Smooth muscle cell (in vitro differentiated cells): ENCODE measurements at regions not wholly inside any gene's neighbourhood (a gene's known extent, or its start where the extent isn't known, plus 50 kb on each side); places are given as distances from the start of the nearest gene placed in this dataset.
A peak's percentile ranks its signal among the peaks of the same experiment; 100 is the strongest.

Experiments used
- DNase-seq: peaks from one replicate; lab custom pipeline; 2025; ENCODE audit not compliant: unreplicated experiment; lab: John Stamatoyannopoulos, UW
- H2AFZ ChIP-seq: fragments of 200-600 bp; sonication (generic); 2 replicates; pipeline ENCODE4 v1.6.0; 2016; ENCODE audit warnings: antibody characterized with exemption, low read depth, mild to moderate bottlenecking
- H3F3A ChIP-seq: fragments of 200-600 bp; sonication (generic); 2 replicates; pipeline ENCODE4 v1.6.0; 2017; ENCODE audit warnings: antibody characterized with exemption, low read depth
- H3K27ac ChIP-seq: fragments of 200-600 bp; sonication (generic); 2 replicates; pipeline ENCODE4 v1.5.1; 2016; ENCODE audit warnings: low read depth, mild to moderate bottlenecking
- H3K27me3 ChIP-seq: fragments of 200-600 bp; sonication (generic); 2 replicates; pipeline ENCODE4 v1.6.1; 2016; ENCODE audit warnings: low read depth, mild to moderate bottlenecking
- H3K36me3 ChIP-seq: fragments of 200-600 bp; sonication (generic); 2 replicates; pipeline ENCODE4 v1.5.1; 2016; ENCODE audit warnings: low read depth
- H3K4me1 ChIP-seq: fragments of 200-600 bp; sonication (generic); 2 replicates; pipeline ENCODE4 v1.5.1; 2016; ENCODE audit warnings: low read depth
- H3K4me2 ChIP-seq: fragments of 200-600 bp; sonication (generic); 2 replicates; pipeline ENCODE4 v1.6.0; 2016; ENCODE audit warnings: mild to moderate bottlenecking
- H3K4me3 ChIP-seq: fragments of 200-600 bp; sonication (generic); 2 replicates; pipeline ENCODE4 v1.5.1; 2016; ENCODE audit warnings: mild to moderate bottlenecking
- H3K79me2 ChIP-seq: fragments of 200-600 bp; sonication (generic); 2 replicates; pipeline ENCODE4 v1.6.0; 2016; ENCODE audit warnings: low read depth, mild to moderate bottlenecking
- H3K9ac ChIP-seq: fragments of 200-600 bp; sonication (generic); 2 replicates; pipeline ENCODE4 v1.6.0; 2016; ENCODE audit warnings: low read depth
- H3K9me3 ChIP-seq: fragments of 200-600 bp; sonication (generic); replicated peaks from 2 replicates; pipeline ENCODE4 v1.5.1; 2016; ENCODE audit warnings: low read depth
- H4K20me1 ChIP-seq: fragments of 200-600 bp; sonication (generic); 2 replicates; pipeline ENCODE4 v1.6.0; 2016; ENCODE audit warnings: low read depth
- WGBS: methylation state at CpG from one replicate; pipeline ENCODE4 v1.1.7; 2016; ENCODE audit warnings: low lambda C conversion rate; 5-methylcytosine and 5-hydroxymethylcytosine counted together
- TF ChIP-seq, protein P1 (sequence below): fragments of 200-600 bp; sonication (generic); IDR thresholded peaks from 2 replicates; pipeline ENCODE4 v1.5.1; 2017; ENCODE audit warnings: borderline replicate concordance, mild to moderate bottlenecking, antibody characterized with exemption; ENCODE audit not compliant: insufficient read depth, poor library complexity, severe bottlenecking

- Histone ChIP-seq H2AFZ (no peak overlapping the region), H3F3A (no peaks in the 10 kb centered on the region), H3K4me3 (no peak overlapping the region), H3K27ac (no peak overlapping the region), H3K27me3 (no peaks in the 10 kb centered on the region), H3K4me2 (no peak overlapping the region), H3K4me1 (no peaks in the 10 kb centered on the region), H3K79me2 (no peaks in the 10 kb centered on the region), H3K9ac (no peak overlapping the region), H4K20me1 (no peaks in the 10 kb centered on the region), H3K9me3 (peaks cover 4% of the 10 kb centered on the region), H3K36me3 (no peaks in the 10 kb centered on the region)
- no peak for DNase-seq
- TF ChIP-seq, protein P1, sequence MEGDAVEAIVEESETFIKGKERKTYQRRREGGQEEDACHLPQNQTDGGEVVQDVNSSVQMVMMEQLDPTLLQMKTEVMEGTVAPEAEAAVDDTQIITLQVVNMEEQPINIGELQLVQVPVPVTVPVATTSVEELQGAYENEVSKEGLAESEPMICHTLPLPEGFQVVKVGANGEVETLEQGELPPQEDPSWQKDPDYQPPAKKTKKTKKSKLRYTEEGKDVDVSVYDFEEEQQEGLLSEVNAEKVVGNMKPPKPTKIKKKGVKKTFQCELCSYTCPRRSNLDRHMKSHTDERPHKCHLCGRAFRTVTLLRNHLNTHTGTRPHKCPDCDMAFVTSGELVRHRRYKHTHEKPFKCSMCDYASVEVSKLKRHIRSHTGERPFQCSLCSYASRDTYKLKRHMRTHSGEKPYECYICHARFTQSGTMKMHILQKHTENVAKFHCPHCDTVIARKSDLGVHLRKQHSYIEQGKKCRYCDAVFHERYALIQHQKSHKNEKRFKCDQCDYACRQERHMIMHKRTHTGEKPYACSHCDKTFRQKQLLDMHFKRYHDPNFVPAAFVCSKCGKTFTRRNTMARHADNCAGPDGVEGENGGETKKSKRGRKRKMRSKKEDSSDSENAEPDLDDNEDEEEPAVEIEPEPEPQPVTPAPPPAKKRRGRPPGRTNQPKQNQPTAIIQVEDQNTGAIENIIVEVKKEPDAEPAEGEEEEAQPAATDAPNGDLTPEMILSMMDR, result no peak
These were observed 126.8 kb upstream of the RPL34 start for GRCh38 chr4:108493596-108493931.

GRCh38 chr4:108492816-108493595, 127.4 kb upstream of the RPL34 start:
- Histone ChIP-seq H2AFZ (no peak overlapping the region), H3F3A (no peaks in the 10 kb centered on the region), H3K27me3 (no peaks in the 10 kb centered on the region), H4K20me1 (no peaks in the 10 kb centered on the region), H3K9ac (no peak overlapping the region), H3K79me2 (no peaks in the 10 kb centered on the region), H3K4me1 (no peaks in the 10 kb centered on the region), H3K36me3 (no peaks in the 10 kb centered on the region), H3K4me3 (no peak overlapping the region), H3K4me2 (no peak overlapping the region), H3K27ac (no peak overlapping the region), H3K9me3 (peaks cover 4% of the 10 kb centered on the region)
- no peak for DNase-seq
- TF ChIP-seq, protein P1, result peak; percentile 19
- whole genome bisulfite sequencing, result 49% methylated on average over 4 of the region's 4 CpGs

DNA sequence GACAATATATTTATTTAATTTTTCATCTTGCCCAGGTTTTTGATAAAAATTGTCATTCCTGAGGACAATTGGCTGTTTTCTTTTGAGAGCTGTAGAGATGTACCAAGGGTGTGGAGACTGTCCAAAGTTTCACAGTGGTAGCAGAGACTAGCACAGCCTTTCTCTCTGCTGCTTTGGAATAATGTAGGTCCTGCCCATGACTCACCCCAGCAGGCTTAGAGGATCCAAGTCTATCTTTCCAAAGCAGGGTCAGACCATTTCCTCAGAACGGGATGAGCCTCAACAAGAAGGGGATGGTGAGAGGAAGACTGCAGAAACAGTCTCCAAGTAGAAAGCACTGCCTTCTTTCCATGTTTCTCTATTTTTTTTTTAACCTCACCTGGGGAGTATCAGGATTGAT, 131.5 kb upstream of the RPL34 start:
- no peaks in the 10 kb centered on the region for H3K27me3 ChIP-seq
- no peak overlapping the region for H3K9ac ChIP-seq
- H3K4me3 ChIP-seq, result no peak overlapping the region
- no peaks in the 10 kb centered on the region for H3K36me3 ChIP-seq
- H3K4me1 ChIP-seq, result no peaks in the 10 kb centered on the region
- no peaks in the 10 kb centered on the region for H3F3A ChIP-seq
- H4K20me1 ChIP-seq, result no peaks in the 10 kb centered on the region
- H3K9me3 ChIP-seq, result no peaks in the 10 kb centered on the region
- TF ChIP-seq, protein P1, result no peak
- no peak overlapping the region for H2AFZ ChIP-seq
- 33% methylated on average over 1 of the region's 1 CpG for WGBS
- no peak for DNase-seq
- H3K4me2 ChIP-seq, result no peak overlapping the region
- no peak overlapping the region for H3K27ac ChIP-seq
- H3K79me2 ChIP-seq, result no peaks in the 10 kb centered on the region

GRCh38 chr4:108486046-108486445, 134.3 kb upstream of the RPL34 start:
- no peak overlapping the region for H2AFZ ChIP-seq
- no peak overlapping the region for H3K4me2 ChIP-seq
- H3K27me3 ChIP-seq, result no peaks in the 10 kb centered on the region
- H3K9me3 ChIP-seq, result no peaks in the 10 kb centered on the region
- no peak overlapping the region for H3K27ac ChIP-seq
- no peak for DNase-seq
- 46% methylated on average over 1 of the region's 1 CpG for WGBS
- no peak overlapping the region for H3K4me3 ChIP-seq
- H3K9ac ChIP-seq, result no peak overlapping the region
- TF ChIP-seq, protein P1, result no peak
- H3K36me3 ChIP-seq, result no peaks in the 10 kb centered on the region
- no peaks in the 10 kb centered on the region for H3K79me2 ChIP-seq
- H4K20me1 ChIP-seq, result no peaks in the 10 kb centered on the region
- H3K4me1 ChIP-seq, result no peaks in the 10 kb centered on the region
- H3F3A ChIP-seq, result no peaks in the 10 kb centered on the region
